Peyer's patch (tissue), 2 donors: ENCODE measurements at regions not wholly inside any gene's neighbourhood (a gene's known extent, or its start where the extent isn't known, plus 50 kb on each side); places are given as distances from the start of the nearest gene placed in this dataset.

Source experiments
- small RNA-seq, 2 donors: library from RNA; depleted of rRNA; stranded (forward); fragments of <200 nt; gene quantifications; one replicate each; pipeline ENCODE3, GENCODE V24; 2016

Small RNA genes in the stretch of these regions (small RNA-seq; reads per million reads assigned to genes)
- gene RN7SKP42 (0 reads per million in 2 donors), gene RNU6-989P (0 reads per million in 2 donors)
